ENCODE measurements at regions not wholly inside any gene's neighbourhood (a gene's known extent, or its start where the extent isn't known, plus 50 kb on each side); places are given as distances from the start of the nearest gene placed in this dataset.

- H3K27ac Mint-ChIP-seq, result no peak overlapping the region
- Histone ChIP-seq H3K27me3 (replicated peaks in 1 of 4; ENCODE audit: control extremely low read depth in 1 of 4, control insufficient read depth in 3 of 4, insufficient read depth in 4 of 4, low read length in 3 of 4) (no peaks in the 10 kb centered on the region), H3K4me1 (ENCODE audit: control insufficient read depth in 2 of 2, insufficient read depth in 2 of 2, low read length in 2 of 2) (no peaks in the 10 kb centered on the region), H3K79me2 (ENCODE audit: control insufficient read depth, insufficient read depth, low read length) (no peaks in the 10 kb centered on the region), H3K4me3 (ENCODE audit: control extremely low read depth in 1 of 5, extremely low read depth in 1 of 5, insufficient read depth in 1 of 5, low read depth in 2 of 5, low read length in 4 of 5) (no peak overlapping the region), H3K27ac (ENCODE audit: low read length in 2 of 2) (no peak overlapping the region), H3K36me3 (replicated peaks in 1 of 2; ENCODE audit: control extremely low read depth in 1 of 2, control insufficient read depth in 1 of 2, extremely low read depth in 1 of 2, insufficient read depth in 2 of 2, low read length in 1 of 2) (no peaks in the 10 kb centered on the region), H2AFZ (ENCODE audit: insufficient read depth, low read depth, low read length, poor library complexity, severe bottlenecking) (no peak overlapping the region), H4K20me1 (ENCODE audit: control insufficient read depth, insufficient read depth, low read length, poor library complexity, severe bottlenecking) (no peaks in the 10 kb centered on the region), H3K9ac (ENCODE audit: low read length) (no peak overlapping the region), H3K4me2 (replicated peaks; ENCODE audit: low read depth, low read length, poor library complexity, severe bottlenecking) (no peak overlapping the region), H3K9me3 (ENCODE audit: control extremely low read depth in 1 of 3, control insufficient read depth in 2 of 3, insufficient read depth in 1 of 3, low read length in 2 of 3) (no peaks in the 10 kb centered on the region)
- whole genome bisulfite sequencing (ENCODE audit: insufficient coverage), result 91% methylated on average over 5 of the region's 5 CpGs
- intact Hi-C loops (cut with micrococcal nuclease), result no loop called here
- no peak for TF ChIP-seq CTCF (IDR thresholded peaks at IDR 0.05)
- DNase-seq (no peak), ATAC-seq (ENCODE audit: low read depth) (no peak)
- H3K4me1 Mint-ChIP-seq, result no peaks in the 10 kb centered on the region
- ChIA-PET POLR2A (no interaction called here), CTCF (no interaction called here)
- peaks cover 1% of the 10 kb centered on the region for H3K27me3 Mint-ChIP-seq
- H3K9me3 Mint-ChIP-seq (ENCODE audit: insufficient read depth), result no peaks in the 10 kb centered on the region
- no peak overlapping the region for H3K4me3 Mint-ChIP-seq
Observed at GRCh38 chr9:108105885-108106284, 616.3 kb upstream of the KLF4 start.

- Histone ChIP-seq H3K9me3 (ENCODE audit: control extremely low read depth in 1 of 3, control insufficient read depth in 2 of 3, insufficient read depth in 1 of 3, low read length in 2 of 3) (no peaks in the 10 kb centered on the region), H3K4me2 (replicated peaks; ENCODE audit: low read depth, low read length, poor library complexity, severe bottlenecking) (no peak overlapping the region), H3K4me1 (ENCODE audit: control insufficient read depth in 2 of 2, insufficient read depth in 2 of 2, low read length in 2 of 2) (no peaks in the 10 kb centered on the region), H3K9ac (ENCODE audit: low read length) (no peak overlapping the region), H3K36me3 (replicated peaks in 1 of 2; ENCODE audit: control extremely low read depth in 1 of 2, control insufficient read depth in 1 of 2, extremely low read depth in 1 of 2, insufficient read depth in 2 of 2, low read length in 1 of 2) (no peaks in the 10 kb centered on the region), H3K4me3 (ENCODE audit: control extremely low read depth in 1 of 5, extremely low read depth in 1 of 5, insufficient read depth in 1 of 5, low read depth in 2 of 5, low read length in 4 of 5) (no peak overlapping the region), H3K79me2 (ENCODE audit: control insufficient read depth, insufficient read depth, low read length) (no peaks in the 10 kb centered on the region), H2AFZ (ENCODE audit: insufficient read depth, low read depth, low read length, poor library complexity, severe bottlenecking) (no peak overlapping the region), H3K27ac (ENCODE audit: low read length in 2 of 2) (no peak overlapping the region), H4K20me1 (ENCODE audit: control insufficient read depth, insufficient read depth, low read length, poor library complexity, severe bottlenecking) (no peaks in the 10 kb centered on the region), H3K27me3 (replicated peaks in 1 of 4; ENCODE audit: control extremely low read depth in 1 of 4, control insufficient read depth in 3 of 4, insufficient read depth in 4 of 4, low read length in 3 of 4) (no peaks in the 10 kb centered on the region)
- Mint-ChIP-seq H3K4me3 (no peak overlapping the region), H3K9me3 (ENCODE audit: insufficient read depth) (no peaks in the 10 kb centered on the region), H3K27ac (no peak overlapping the region), H3K27me3 (peaks cover 6% of the 10 kb centered on the region), H3K4me1 (no peaks in the 10 kb centered on the region)
- ATAC-seq (ENCODE audit: low read depth) (no peak), DNase-seq (no peak)
- WGBS (ENCODE audit: insufficient coverage), result 88% methylated on average over 1 of the region's 1 CpG
- POLR2A ChIA-PET, result no interaction called here
- CTCF ChIA-PET, result no interaction called here
- no peak for TF ChIP-seq CTCF (IDR thresholded peaks at IDR 0.05)
- TF ChIP-seq EZH2 (IDR thresholded peaks at IDR 0.05; ENCODE audit: borderline replicate concordance, insufficient read depth, low read depth, low read length, poor library complexity, severe bottlenecking), result no peak
- intact Hi-C loops (cut with micrococcal nuclease), result no loop called here
Observed at GRCh38 chr9:108104991-108105390, 615.4 kb upstream of the KLF4 start.

All from B cell (primary cell).